OCI-LY1 (cell line): ENCODE measurements at regions not wholly inside any gene's neighbourhood (a gene's known extent, or its start where the extent isn't known, plus 50 kb on each side); places are given as distances from the start of the nearest gene placed in this dataset.

Experiments used
- H2AFZ ChIP-seq: fragments of 200-600 bp; sonication (generic), shearing (Covaris generic); 2 replicates; pipeline ENCODE4 v1.6.0; 2014; ENCODE audit warnings: antibody characterized with exemption, mild to moderate bottlenecking, low read length
- H3F3A ChIP-seq: fragments of 200-600 bp; sonication (generic), shearing (Covaris generic); 2 replicates; pipeline ENCODE4 v1.6.0; 2014; ENCODE audit warnings: mild to moderate bottlenecking, antibody characterized with exemption, low read length, moderate library complexity; ENCODE audit not compliant: insufficient read depth
- H3K27ac ChIP-seq: fragments of 200-600 bp; sonication (generic); 2 replicates; pipeline ENCODE4 v1.5.1; 2014; ENCODE audit warnings: low read length, mixed run types, mild to moderate bottlenecking, low read depth; ENCODE audit not compliant: poor library complexity, severe bottlenecking
- H3K27me3 ChIP-seq: fragments of 200-600 bp; sonication (generic); 2 replicates; pipeline ENCODE4 v1.6.0; 2014; ENCODE audit warnings: antibody characterized with exemption, mild to moderate bottlenecking, low read length, moderate library complexity; ENCODE audit not compliant: insufficient read depth
- H3K36me3 ChIP-seq: fragments of 200-600 bp; sonication (generic); 2 replicates; pipeline ENCODE4 v1.6.1; 2014; ENCODE audit warnings: mild to moderate bottlenecking, antibody characterized with exemption, low read length, moderate library complexity, mixed read lengths; ENCODE audit not compliant: insufficient read depth
- H3K4me1 ChIP-seq: fragments of 200-600 bp; sonication (generic); 2 replicates; pipeline ENCODE4 v1.5.1; 2014; ENCODE audit warnings: mild to moderate bottlenecking, low read length, moderate library complexity; ENCODE audit not compliant: insufficient read depth, severe bottlenecking
- H3K4me2 ChIP-seq: fragments of 200-600 bp; sonication (generic), shearing (Covaris generic); 2 replicates; pipeline ENCODE4 v1.6.1; 2014; ENCODE audit warnings: low read length
- H3K4me3 ChIP-seq: fragments of 200-600 bp; sonication (generic); 2 replicates; pipeline ENCODE4 v1.5.1; 2014; ENCODE audit warnings: low read length, low read depth, mild to moderate bottlenecking, mixed read lengths; ENCODE audit not compliant: poor library complexity, severe bottlenecking
- H3K79me2 ChIP-seq: fragments of 200-600 bp; shearing (Covaris generic); 2 replicates; pipeline ENCODE4 v1.6.1; 2016; ENCODE audit warnings: mixed run types, low read length, mixed read lengths; ENCODE audit not compliant: insufficient read depth
- H3K9ac ChIP-seq: fragments of 200-600 bp; sonication (generic), shearing (Covaris generic); 2 replicates; pipeline ENCODE4 v1.6.1; 2014; ENCODE audit warnings: mild to moderate bottlenecking, low read length, mixed read lengths
- H3K9me2 ChIP-seq: fragments of 200-600 bp; sonication (generic), shearing (Covaris generic); 2 replicates; pipeline ENCODE4 v1.6.1; 2014; ENCODE audit warnings: low read depth, mild to moderate bottlenecking, low read length, mixed read lengths
- H3K9me3 ChIP-seq: fragments of 200-600 bp; shearing (Covaris generic); 2 replicates; pipeline ENCODE4 v1.6.1; 2014; ENCODE audit warnings: low read length, mixed read lengths
- H4K20me1 ChIP-seq: fragments of 200-600 bp; sonication (generic), shearing (Covaris generic); 2 replicates; pipeline ENCODE4 v1.6.0; 2016; ENCODE audit warnings: mild to moderate bottlenecking, low read length; ENCODE audit not compliant: insufficient read depth
- CTCF ChIP-seq: fragments of 200-600 bp; sonication (generic), shearing (Covaris generic); IDR thresholded peaks from 2 replicates; pipeline ENCODE4 v1.5.1; 2017; ENCODE audit warnings: mild to moderate bottlenecking, antibody characterized with exemption, low read length, moderate library complexity, mixed read lengths
- EZH2 ChIP-seq: fragments of 200-600 bp; sonication (generic), shearing (Covaris generic); IDR thresholded peaks from 2 replicates; pipeline ENCODE4 v1.8.0; 2017; ENCODE audit warnings: borderline replicate concordance, mixed run types, mild to moderate bottlenecking, antibody characterized with exemption, low read length, moderate library complexity, mixed read lengths

- H3K4me3 ChIP-seq: no peak overlapping the region
- H3K36me3 ChIP-seq: no peaks in the 10 kb centered on the region
- H3K9me3 ChIP-seq: no peaks in the 10 kb centered on the region
- H4K20me1 ChIP-seq: no peaks in the 10 kb centered on the region
- no peak overlapping the region for H3K4me2 ChIP-seq
- H2AFZ ChIP-seq: no peak overlapping the region
- TF ChIP-seq EZH2 (no peak), CTCF (no peak)
- peaks cover 3% of the 10 kb centered on the region; the same call in 1 of the 2 replicates for H3K27me3 ChIP-seq
- H3K9me2 ChIP-seq: no peaks in the 10 kb centered on the region
- no peak overlapping the region for H3K9ac ChIP-seq
- H3K27ac ChIP-seq: no peak overlapping the region
- H3F3A ChIP-seq: no peaks in the 10 kb centered on the region
- no peaks in the 10 kb centered on the region for H3K4me1 ChIP-seq
- H3K79me2 ChIP-seq: no peaks in the 10 kb centered on the region
Measured at GRCh38 chr3:113150250-113150649, 61.1 kb upstream of the BOC start.

GRCh38 chr3:113151461-113152031 is 59.8 kb upstream of the BOC start:
- Histone ChIP-seq H3K36me3 (no peaks in the 10 kb centered on the region), H3K9ac (no peak overlapping the region), H2AFZ (no peak overlapping the region), H3K4me1 (no peaks in the 10 kb centered on the region), H3K4me2 (no peak overlapping the region), H4K20me1 (no peaks in the 10 kb centered on the region), H3K9me2 (no peaks in the 10 kb centered on the region), H3K27ac (no peak overlapping the region), H3F3A (no peaks in the 10 kb centered on the region), H3K9me3 (no peaks in the 10 kb centered on the region), H3K4me3 (no peak overlapping the region), H3K79me2 (no peaks in the 10 kb centered on the region), H3K27me3 (peaks cover 3% of the 10 kb centered on the region; the same call in 1 of the 2 replicates)
- TF ChIP-seq CTCF: no peak

- Histone ChIP-seq H3K27me3 (no peaks in the 10 kb centered on the region), H3F3A (no peaks in the 10 kb centered on the region), H3K9me3 (no peaks in the 10 kb centered on the region), H3K36me3 (no peaks in the 10 kb centered on the region), H3K9me2 (no peaks in the 10 kb centered on the region), H3K9ac (no peak overlapping the region), H4K20me1 (no peaks in the 10 kb centered on the region), H3K79me2 (no peaks in the 10 kb centered on the region), H3K4me1 (no peaks in the 10 kb centered on the region), H3K4me3 (no peak overlapping the region), H3K27ac (no peak overlapping the region), H3K4me2 (no peak overlapping the region), H2AFZ (no peak overlapping the region)
- no peak for TF ChIP-seq CTCF
- no peak for TF ChIP-seq EZH2
Measured at GRCh38 chr3:113152849-113153248, 58.5 kb upstream of the BOC start.
